Natural killer cell (primary cell): ENCODE measurements at regions not wholly inside any gene's neighbourhood (a gene's known extent, or its start where the extent isn't known, plus 50 kb on each side); places are given as distances from the start of the nearest gene placed in this dataset.
A peak's percentile ranks its signal among the peaks of the same experiment; 100 is the strongest.

Experiments used
- ATAC-seq, 3 donors: fragments of 150-1000 bp in 2 of 3; fragments of 200-7000 bp in 1 of 3; cut with Tn5 transposase; 1 replicate in 1 of 3; 2 replicates in 2 of 3; pipeline ENCODE4 v1.10.0; 2021; ENCODE audit warnings: mild to moderate bottlenecking in 2 of 3, moderate library complexity in 2 of 3
- DNase-seq, 2 donors: peaks; one replicate each; pipeline versions ENCODE4 v3.0.0 to v3.0.0-alpha.2; 2013 to 2021; ENCODE audit warnings: mixed read lengths in 1 of 2
- H3K27ac ChIP-seq: one replicate; pipeline ENCODE4 v1.5.1; 2013; ENCODE audit warnings: mild to moderate bottlenecking, low read length
- H3K27me3 ChIP-seq: one replicate; pipeline ENCODE4 v1.6.1; 2013; ENCODE audit warnings: low read length; ENCODE audit not compliant: control insufficient read depth, insufficient read depth
- H3K36me3 ChIP-seq: one replicate; pipeline ENCODE4 v1.6.1; 2013; ENCODE audit warnings: low read length; ENCODE audit not compliant: control insufficient read depth, insufficient read depth
- H3K4me1 ChIP-seq: one replicate; pipeline ENCODE4 v1.6.1; 2013; ENCODE audit warnings: low read length; ENCODE audit not compliant: control insufficient read depth, insufficient read depth
- H3K4me3 ChIP-seq: one replicate; pipeline ENCODE4 v1.5.1; 2013; ENCODE audit warnings: low read length
- H3K9me3 ChIP-seq: one replicate; pipeline ENCODE4 v1.6.1; 2013; ENCODE audit warnings: low read length; ENCODE audit not compliant: control insufficient read depth, insufficient read depth
- H3K27ac Mint-ChIP-seq, 2 donors: one replicate each; pipeline ENCODE4 v1.8.0; 2022; ENCODE audit warnings: mild to moderate bottlenecking in 2 of 2, mixed read lengths in 2 of 2, moderate library complexity in 1 of 2
- H3K27me3 Mint-ChIP-seq, 2 donors: one replicate each; pipeline ENCODE4 v1.8.0; 2022; ENCODE audit warnings: low read depth in 2 of 2, mixed read lengths in 2 of 2
- H3K36me3 Mint-ChIP-seq: one replicate; pipeline ENCODE4 v1.8.0; 2022; ENCODE audit warnings: mixed read lengths
- H3K4me1 Mint-ChIP-seq, 2 donors: one replicate each; pipeline ENCODE4 v1.8.0; 2022; ENCODE audit warnings: mixed read lengths in 2 of 2
- H3K4me3 Mint-ChIP-seq: one replicate; pipeline ENCODE4 v1.8.0; 2022; ENCODE audit warnings: mild to moderate bottlenecking, moderate library complexity, mixed read lengths
- H3K9me3 Mint-ChIP-seq, 2 donors: one replicate each; pipeline ENCODE4 v1.8.0; 2022; ENCODE audit warnings: mixed read lengths in 2 of 2
- WGBS: methylation state at CpG from one replicate; pipeline ENCODE4 v1.1.7; 2013; ENCODE audit warnings: missing lambda C conversion rate; ENCODE audit not compliant: insufficient coverage; 5-methylcytosine and 5-hydroxymethylcytosine counted together
- intact Hi-C: fragments of 100-400 bp; cut with micrococcal nuclease; formaldehyde crosslinking; loops from one replicate; pipeline ENCODE4 v1.14.2; 2022
- TF ChIP-seq, protein P1 (sequence below): fragments of 200-600 bp; IDR thresholded peaks from one replicate; pipeline ENCODE4 v1.8.0; 2022; ENCODE audit warnings: antibody characterized with exemption

DNA sequence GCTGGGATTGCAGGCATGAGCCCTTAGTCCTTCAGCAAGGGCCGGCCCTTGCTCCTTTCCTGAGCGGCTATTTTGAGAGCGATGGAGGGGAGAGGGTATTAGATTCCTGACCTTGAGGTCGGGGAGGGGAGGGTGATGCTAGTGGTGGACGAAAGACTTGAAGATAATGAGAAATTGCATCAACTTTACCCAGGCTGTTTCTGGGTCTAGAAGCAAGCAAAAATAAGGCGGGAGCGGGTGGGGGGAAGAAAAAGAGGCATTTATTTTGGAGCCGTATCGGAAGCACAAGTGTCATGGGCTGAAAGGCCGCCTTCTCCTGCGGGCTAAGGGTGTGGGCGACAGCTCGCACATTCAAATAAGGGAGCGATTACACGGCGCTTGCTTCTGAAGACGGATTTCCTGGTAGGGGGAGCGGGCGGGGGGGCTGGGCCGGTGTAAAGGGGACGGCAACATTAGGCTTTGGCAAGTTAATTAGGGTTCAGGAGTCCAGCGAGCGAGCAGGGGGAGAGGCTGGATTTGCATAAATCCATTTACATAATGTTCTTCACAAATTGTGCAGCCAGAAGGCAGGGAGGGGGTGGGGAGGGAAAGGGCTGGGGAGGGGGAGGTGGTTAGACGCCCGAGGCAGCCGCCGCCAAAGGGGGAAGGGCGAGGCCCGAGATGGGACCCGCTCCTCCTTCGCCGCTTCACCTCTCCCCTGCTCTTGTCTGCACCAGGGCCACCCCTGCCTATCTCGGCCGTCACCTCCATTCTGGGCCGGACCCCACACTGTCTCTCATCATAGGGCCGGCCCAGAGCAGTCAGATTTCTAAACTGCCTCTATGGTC is 245.9 kb downstream of the MIAT start:
- H3K36me3 Mint-ChIP-seq, result no peaks in the 10 kb centered on the region
- H3K4me3 Mint-ChIP-seq, result peak overlapping the region; percentile 92
- H3K27ac ChIP-seq, result no peak overlapping the region
- ATAC-seq (peak; percentile 38 to 80 (median 60)), DNase-seq (peak in 1 of 2 donors; percentile 13)
- H3K9me3 ChIP-seq, result no peaks in the 10 kb centered on the region
- peaks cover 6% of the 10 kb centered on the region for H3K4me1 ChIP-seq
- no peaks in the 10 kb centered on the region for H3K36me3 ChIP-seq
- H3K27me3 Mint-ChIP-seq, result peaks cover 15 to 25% of the 10 kb centered on the region in 2 donors
- H3K4me1 Mint-ChIP-seq, result peaks cover 19 to 21% of the 10 kb centered on the region in 2 donors
- TF ChIP-seq, protein P1, sequence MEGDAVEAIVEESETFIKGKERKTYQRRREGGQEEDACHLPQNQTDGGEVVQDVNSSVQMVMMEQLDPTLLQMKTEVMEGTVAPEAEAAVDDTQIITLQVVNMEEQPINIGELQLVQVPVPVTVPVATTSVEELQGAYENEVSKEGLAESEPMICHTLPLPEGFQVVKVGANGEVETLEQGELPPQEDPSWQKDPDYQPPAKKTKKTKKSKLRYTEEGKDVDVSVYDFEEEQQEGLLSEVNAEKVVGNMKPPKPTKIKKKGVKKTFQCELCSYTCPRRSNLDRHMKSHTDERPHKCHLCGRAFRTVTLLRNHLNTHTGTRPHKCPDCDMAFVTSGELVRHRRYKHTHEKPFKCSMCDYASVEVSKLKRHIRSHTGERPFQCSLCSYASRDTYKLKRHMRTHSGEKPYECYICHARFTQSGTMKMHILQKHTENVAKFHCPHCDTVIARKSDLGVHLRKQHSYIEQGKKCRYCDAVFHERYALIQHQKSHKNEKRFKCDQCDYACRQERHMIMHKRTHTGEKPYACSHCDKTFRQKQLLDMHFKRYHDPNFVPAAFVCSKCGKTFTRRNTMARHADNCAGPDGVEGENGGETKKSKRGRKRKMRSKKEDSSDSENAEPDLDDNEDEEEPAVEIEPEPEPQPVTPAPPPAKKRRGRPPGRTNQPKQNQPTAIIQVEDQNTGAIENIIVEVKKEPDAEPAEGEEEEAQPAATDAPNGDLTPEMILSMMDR, result no peak
- no peaks in the 10 kb centered on the region for H3K9me3 Mint-ChIP-seq
- intact Hi-C loops, result loop anchor here (5.0 kb wide), 1 partner anchor 221 kb away; no protein-coding TSS in a partner anchor
- H3K4me3 ChIP-seq, result peak overlapping the region; percentile 17
- no peaks in the 10 kb centered on the region for H3K27me3 ChIP-seq
- H3K27ac Mint-ChIP-seq, result peak overlapping the region; percentile 70 to 81
- 6% methylated on average over 31 of the region's 36 CpGs for WGBS

DNA sequence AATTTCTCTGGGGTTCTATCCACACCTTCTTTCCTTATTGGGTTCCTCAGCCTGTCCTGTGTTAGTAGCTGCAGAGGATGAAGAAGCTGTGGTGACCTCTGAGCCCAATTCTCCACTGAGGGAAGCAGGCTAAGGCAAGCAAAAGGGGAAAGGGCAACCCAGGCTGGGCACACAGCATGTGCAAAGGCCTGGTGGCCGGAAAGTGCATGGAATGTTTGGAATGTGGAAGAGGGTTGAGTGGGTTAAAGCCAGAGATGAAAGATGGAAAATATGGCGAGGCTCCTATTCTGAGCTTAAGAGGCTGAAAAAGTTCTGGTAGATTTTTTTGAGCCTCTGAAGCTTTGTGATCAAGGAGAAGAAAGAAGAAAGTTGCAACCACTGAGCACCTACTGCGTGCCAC is 247.1 kb downstream of the MIAT start:
- no peak overlapping the region for H3K27ac ChIP-seq
- H3K4me1 ChIP-seq, result peaks cover 6% of the 10 kb centered on the region
- peak overlapping the region; percentile 70 to 81 for H3K27ac Mint-ChIP-seq
- H3K27me3 Mint-ChIP-seq, result peaks cover 8 to 21% of the 10 kb centered on the region in 2 donors
- intact Hi-C loops, result loop anchor here (5.0 kb wide), 1 partner anchor 222 kb away; no protein-coding TSS in a partner anchor
- no peaks in the 10 kb centered on the region for H3K9me3 Mint-ChIP-seq
- H3K4me1 Mint-ChIP-seq, result peaks cover 19 to 21% of the 10 kb centered on the region in 2 donors
- 78% methylated on average over 3 of the region's 3 CpGs for WGBS
- TF ChIP-seq, protein P1, result no peak
- H3K4me3 Mint-ChIP-seq, result peak overlapping the region; percentile 92
- H3K27me3 ChIP-seq, result no peaks in the 10 kb centered on the region
- DNase-seq (no peak), ATAC-seq (no peak)
- H3K4me3 ChIP-seq, result no peak overlapping the region
- H3K9me3 ChIP-seq, result no peaks in the 10 kb centered on the region
- no peaks in the 10 kb centered on the region for H3K36me3 ChIP-seq
- no peaks in the 10 kb centered on the region for H3K36me3 Mint-ChIP-seq

DNA sequence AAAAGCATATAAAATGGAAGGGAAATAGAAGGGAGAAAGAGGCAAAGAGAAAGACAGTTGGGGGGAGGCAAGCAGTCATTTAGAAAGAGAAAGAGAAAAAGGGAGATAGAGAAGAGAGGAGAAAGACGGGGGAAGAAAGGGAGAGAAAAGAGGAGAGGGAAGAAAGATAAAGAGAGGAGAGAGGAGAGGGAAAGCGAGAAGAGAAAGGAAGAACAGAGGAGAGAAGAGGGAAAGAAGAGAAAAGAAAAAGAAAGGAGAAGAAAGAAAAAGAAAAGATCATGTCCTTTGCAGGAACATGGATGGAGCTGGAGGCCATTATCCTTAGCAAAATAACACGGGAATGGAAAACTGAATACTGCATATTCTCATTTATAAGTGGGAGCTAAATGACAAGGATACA is 247.7 kb downstream of the MIAT start:
- peaks cover 19 to 21% of the 10 kb centered on the region in 2 donors for H3K4me1 Mint-ChIP-seq
- Histone ChIP-seq H3K27me3 (no peaks in the 10 kb centered on the region), H3K4me3 (no peak overlapping the region), H3K27ac (no peak overlapping the region), H3K4me1 (peaks cover 6% of the 10 kb centered on the region), H3K36me3 (no peaks in the 10 kb centered on the region), H3K9me3 (no peaks in the 10 kb centered on the region)
- peaks cover 7 to 21% of the 10 kb centered on the region in 2 donors for H3K27me3 Mint-ChIP-seq
- H3K9me3 Mint-ChIP-seq, result no peaks in the 10 kb centered on the region
- TF ChIP-seq, protein P1, result no peak
- WGBS, result 77% methylated on average over 3 of the region's 3 CpGs
- H3K27ac Mint-ChIP-seq, result peak overlapping the region in 1 of 2 donors; percentile 70
- intact Hi-C loops, result no loop called here
- DNase-seq (no peak), ATAC-seq (no peak)
- H3K36me3 Mint-ChIP-seq, result no peaks in the 10 kb centered on the region
- H3K4me3 Mint-ChIP-seq, result no peak overlapping the region
